Dermis blood vessel endothelial cell (primary cell): ENCODE measurements at regions not wholly inside any gene's neighbourhood (a gene's known extent, or its start where the extent isn't known, plus 50 kb on each side); places are given as distances from the start of the nearest gene placed in this dataset.
A peak's percentile ranks its signal among the peaks of the same experiment; 100 is the strongest.
"Not testable (repeated sequence)": the region's sequence is repeated elsewhere in the genome, so short reads cannot be mapped to it uniquely, and the experiment has no call there.

Experiments used
- DNase-seq: peaks from one replicate; pipeline ENCODE4 v3.0.0; 2010

DNA sequence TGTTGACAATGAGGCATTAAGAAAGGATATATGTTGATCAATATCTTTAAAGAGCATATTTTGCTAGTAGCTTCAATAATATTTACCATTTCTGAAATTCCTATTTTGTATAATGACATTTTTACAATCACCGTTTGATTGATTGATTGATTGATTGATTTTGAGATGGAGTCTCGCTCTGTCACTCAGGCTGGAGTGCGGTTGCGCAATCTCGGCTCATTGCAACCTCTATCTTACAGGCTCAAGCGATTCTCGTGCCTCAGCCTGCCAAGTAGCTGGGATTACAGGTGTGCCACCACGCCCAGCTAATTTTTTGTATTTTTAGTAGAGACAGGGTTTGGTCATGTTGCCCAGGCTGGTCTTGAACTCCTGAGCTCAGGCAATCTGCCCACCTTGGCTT, 150.9 kb upstream of the TEX13D start:
- not testable (repeated sequence) for DNase-seq

DNA sequence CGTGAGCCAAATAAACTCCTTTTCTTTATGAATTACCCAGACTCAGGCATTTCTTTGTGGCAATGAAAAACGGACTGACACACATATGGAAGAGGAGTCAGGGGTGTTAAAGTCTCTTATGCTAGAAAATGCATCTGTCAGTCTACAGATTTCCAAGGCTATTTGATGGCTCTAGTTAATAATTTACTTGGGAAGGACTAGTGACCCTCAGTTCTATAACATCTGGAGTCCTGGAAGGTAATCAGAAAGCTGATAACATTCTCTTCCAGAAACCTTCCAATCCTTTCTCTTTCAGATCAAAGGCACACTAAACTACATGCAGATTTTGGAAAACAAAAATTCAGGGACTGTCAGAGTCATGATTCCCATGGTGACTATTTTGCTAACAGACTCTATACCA, 142.0 kb upstream of the TEX13D start:
- DNase-seq = no peak

DNA sequence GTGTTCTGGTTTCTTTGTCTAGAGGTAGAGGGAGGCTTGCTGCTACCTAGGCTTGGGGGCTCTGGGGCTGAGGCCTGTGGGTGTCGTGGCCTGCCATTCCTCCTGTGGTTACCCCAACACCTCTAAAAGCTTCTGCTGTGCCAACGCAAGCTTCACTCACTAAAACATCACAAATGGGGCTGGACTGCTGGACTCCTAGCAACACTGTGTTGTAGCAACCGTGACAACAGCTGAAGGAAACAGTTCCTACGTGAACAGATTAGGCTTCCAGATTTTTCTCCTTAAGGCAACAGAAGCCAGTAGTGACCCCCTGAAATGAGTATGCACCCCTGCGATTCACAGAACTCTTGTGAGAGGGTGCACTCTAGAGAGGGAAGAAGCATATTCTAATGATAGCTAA, 138.3 kb upstream of the TEX13D start:
- no peak for DNase-seq

DNA sequence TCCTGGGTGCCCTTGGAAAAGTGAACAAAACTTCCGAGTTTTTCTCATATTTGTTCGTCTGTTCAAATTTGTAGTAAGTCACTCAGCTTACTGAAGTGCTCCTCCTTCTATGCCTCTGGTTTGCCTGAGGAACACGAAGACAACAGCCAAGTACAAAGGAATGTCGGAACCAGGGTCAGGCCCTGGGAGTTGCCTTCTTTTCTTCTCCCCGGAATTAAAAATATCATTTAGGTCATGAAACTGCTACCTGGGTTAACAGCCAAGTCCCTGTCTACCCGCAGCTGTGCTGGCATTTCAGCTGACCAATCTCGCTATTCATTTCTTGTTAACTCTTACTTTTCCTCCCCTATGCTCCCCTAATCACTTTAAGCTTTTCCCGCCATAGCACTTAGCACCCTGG, 137.6 kb upstream of the TEX13D start:
- no peak for DNase-seq

DNA sequence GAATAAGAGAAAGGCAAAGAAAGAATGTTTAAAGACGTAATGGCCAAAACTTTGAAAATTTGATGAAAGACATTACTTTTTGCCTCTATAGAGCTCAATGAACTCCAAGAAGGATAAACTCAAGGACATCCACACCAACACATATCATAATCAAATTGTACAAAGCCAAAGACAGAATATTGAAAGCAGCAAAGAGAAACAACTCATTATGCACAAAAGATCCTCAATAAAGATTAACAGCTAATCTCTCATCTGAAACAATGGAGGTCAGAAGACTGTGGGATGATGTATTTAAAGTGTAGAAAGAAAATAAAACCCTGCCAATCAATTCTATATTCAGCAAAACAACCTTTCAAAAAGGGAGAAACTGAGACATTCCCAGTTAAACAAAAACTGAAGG, 129.1 kb upstream of the TEX13D start:
- no peak for DNase-seq

DNA sequence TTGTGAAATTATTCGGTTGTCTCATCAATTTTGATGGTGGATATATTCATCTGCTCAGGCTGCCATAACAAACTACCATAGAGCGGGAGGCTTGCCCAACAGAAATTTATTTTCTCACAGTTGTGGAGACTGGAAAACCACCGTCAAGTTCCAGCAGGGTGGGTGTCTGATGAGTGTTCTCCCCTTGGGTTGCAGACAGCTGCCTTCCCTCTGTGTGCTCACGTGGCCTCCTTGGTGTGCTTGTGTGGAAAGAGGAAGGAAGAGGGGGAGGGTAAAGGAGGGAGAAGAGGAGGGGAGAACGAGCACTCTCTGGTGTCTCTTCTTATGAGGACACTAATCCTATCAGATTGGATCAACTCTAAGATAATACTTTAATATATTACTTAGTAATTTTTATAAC, 123.8 kb upstream of the TEX13D start:
- no peak for DNase-seq

DNA sequence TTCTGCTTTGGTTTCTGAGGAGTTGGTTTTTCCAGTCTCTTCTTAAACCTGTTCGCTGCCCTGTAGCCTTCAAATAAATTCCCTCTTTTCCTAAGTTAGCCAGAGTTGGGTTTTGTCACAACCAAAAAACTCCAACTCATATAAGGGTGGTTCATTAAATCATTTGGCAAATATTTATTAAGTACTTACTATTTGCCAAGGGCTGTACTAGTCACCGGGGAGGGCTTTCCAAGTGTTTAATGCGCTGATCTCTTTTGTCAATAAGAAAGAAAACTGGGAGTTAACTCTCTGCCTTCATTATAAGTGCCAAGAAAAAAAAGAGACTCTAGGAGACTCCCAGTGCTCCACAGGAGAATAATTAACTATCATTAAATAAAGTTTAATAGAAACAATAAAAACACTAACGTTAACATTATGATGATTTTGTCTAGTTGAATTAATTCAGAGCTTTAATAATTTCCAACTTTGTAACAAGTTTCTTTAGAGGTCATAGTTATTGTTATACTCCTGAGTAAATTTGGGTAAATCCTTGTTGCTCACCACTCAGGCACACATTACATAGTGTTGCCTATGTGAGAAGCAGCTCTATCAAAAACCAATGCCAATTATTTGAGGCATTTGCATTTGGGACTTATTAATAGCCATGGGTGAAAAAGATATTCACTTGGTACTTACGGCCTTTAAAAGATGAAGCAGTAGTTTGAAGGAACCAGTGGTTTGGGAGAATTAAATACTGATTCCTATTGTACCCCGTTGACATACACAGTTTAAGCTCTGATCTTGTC, 122.5 kb upstream of the TEX13D start:
- DNase-seq = no peak

DNA sequence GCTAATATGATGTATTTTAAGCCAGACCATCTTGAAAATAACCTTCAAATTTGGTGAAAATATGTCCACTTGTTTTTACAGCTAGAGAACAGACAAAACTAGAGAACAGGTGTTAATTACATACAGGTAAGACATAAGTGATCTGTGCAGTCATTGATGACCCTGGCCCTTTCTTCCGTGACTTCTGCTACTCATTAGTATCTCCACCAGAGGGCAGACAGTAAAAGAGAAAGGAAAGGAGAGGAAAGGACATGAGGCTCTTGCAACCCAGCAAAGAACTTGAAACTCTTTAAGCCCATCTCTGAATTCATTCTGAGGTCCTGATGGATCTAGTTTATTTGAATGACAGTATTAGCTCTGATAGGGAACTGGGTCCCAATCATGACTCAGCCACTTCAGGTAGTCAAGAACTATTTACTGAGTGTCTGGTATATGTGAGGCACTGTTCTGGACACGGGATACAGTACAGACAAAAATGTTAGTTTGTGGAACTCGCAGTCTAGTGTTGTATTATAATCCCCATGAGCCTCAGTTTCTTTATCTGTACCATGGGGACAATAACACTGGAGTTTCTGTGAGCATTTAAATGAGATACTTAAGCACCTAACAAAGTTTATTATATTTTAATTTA, 121.0 kb upstream of the TEX13D start:
- peak; percentile 33 for DNase-seq

DNA sequence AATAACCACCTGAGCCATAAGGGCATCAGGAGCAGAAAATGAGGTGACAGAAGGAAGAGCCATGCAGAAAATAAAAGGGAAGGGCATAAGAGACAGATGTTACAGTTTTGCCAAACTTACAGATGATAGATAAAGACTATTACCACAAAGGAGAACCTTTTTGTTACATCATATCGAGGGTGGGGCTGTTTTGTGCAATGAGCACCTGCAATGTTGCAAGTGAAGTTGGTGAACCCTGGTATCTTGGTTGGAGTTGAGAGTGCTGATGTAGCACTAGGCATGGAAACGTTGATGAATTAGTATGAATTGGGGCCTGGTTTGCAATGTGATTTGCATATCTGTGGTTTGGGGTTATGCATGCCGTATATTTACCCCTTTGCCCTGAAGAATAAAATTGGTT, 119.8 kb upstream of the TEX13D start:
- no peak for DNase-seq

DNA sequence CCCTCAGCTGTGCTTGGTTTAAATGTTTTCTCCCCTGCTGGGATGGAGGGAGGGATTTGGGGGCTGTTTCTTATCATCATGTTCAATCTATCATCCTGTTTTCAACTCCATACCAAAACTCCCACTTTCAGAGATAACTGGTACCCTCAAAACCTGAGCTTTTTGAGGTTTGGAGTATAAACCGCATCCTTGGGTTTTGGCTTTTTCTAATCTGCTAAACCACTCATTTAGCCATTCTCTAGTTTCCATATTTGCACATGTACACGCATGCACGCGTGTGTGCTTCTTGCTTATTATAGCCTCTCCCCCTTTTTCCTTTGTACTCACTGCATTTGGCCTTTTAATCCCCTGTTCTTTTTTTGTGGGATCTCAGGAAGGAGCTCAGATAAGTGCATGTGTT, 116.7 kb upstream of the TEX13D start:
- DNase-seq = no peak

DNA sequence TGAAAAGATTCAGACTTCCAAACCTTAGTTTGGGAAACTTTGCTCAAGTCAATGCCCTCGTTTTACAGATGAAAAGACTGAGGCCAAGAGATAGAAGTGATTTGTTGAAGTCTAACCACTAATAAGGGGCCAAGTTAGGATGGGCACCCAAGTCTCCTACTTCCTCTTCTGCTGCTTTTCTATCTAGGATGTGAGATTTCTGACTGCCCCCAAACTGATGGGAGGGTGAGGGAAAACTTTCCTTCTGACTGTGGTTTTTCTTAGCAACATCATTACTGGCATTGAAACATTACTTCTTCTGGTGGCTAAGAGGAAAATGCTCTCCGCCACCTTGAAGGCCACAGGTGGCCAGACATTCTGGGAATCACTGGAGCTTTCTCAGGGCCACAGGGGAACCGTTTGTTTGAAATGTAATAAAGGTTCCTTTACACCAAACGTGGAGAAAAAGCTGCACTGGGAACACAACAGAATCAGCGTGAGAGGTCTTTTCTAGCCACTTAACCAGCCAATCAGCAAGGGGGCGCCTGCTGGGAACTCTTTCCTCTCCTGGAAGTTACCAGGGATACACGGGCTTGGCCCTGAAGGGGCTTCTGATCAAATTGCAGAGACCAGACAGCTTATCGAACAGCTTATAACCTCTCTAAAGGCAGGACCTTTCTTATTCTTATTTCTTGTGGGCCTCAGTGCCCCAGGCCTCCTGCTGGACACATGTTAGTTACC, 115.9 kb upstream of the TEX13D start:
- no peak for DNase-seq

DNA sequence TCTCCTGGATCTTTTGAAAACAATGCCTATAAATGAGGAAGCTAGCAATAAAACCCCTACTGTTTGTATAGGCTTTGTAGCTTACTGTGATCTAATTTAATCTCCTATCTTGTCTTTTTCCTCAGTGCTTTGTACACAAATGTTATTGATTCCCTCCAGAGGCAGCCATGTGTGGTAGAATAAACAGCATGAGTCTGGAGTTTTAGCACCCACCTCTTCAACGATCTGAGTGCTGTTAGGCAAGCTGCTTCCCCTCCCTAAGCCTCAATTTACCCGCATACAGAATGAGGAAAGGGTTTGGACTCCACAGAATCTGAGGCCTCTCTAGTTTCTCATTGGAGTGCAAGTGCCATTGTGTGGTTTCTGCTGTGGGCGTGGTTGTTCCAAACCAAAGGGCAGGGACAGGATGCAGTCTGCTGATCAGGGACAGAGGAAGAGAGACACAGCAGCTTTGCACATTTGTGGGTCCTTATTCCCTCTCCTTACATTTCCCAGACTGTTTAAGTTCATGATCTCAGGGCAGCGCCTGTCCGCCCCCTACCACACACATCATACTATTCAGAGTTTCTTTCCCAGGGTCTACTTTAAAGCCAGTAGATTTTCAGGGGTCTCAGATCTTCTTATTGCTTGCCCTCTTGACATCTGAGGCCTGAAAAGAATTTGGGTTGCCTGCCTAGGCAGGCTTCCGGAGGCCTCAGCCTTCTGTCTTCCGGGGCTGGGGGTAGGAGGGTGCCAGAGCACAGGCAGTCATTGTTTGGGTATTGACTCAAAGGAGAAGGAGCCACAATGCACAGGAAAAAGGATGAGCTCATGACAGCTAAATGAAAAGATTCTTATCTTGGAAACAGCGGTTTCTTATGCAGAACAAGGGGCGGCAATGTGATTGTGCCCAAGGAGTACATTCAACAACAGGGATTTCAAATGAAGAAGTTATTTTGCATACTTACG, 114.9 kb upstream of the TEX13D start:
- peak; percentile 34 for DNase-seq

DNA sequence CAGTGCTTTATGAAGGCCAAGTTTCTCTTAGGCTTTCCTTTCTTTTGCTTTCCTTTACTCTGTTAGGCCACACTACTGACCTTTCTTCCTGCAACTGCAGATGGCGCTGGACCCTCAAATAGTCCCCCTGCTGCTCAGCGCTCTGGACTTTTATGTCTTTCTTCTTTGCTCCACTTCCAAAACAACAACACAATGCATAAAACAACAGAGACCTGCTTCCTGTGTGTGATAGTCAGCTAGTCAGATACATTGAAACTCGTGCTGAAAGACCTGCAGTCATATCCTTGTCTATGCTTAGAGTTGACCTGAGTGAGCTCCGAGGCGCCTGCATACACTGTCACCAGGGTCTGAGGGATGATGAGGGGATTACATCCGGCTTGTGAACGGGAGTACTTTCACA, 108.9 kb upstream of the TEX13D start:
- peak; percentile 1 for DNase-seq

DNA sequence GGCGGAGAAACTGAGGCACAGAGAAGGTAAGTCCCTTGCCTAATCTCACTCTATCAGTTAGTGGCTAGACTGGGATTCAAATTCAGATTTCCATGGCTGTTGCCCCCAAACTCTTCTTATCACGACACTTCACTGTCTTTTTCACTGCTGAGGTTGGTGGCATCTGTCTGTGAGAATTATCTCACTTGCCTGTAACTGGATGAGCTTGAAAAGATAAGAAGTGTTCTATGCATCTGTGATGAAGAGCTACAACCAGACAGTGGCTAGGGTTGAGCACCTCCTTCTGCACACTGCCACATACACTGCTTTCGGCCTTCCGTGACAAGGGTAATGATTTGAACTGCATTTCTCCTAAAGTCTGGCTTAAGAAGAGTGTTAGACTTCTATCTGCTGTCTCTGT, 107.9 kb upstream of the TEX13D start:
- DNase-seq = no peak

DNA sequence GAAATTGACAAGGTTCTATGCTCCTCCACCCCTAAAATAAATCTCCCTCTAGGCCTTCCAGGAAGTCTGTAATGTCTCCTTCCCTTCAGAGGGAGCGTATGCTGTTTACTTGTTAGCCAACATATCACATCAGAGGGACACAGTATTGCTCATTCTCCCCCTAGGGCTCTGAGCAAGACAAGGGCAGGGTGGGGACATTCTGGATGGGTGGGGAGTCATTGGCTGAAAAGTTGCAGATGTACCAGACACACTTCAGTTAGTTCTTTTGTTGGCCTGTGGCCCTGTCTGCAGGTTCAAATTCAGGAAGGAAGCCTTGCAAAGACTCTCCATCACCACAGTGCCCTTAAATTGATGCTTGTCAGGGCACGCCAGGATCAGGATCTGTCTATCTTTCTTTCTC, 106.3 kb upstream of the TEX13D start:
- no peak for DNase-seq

DNA sequence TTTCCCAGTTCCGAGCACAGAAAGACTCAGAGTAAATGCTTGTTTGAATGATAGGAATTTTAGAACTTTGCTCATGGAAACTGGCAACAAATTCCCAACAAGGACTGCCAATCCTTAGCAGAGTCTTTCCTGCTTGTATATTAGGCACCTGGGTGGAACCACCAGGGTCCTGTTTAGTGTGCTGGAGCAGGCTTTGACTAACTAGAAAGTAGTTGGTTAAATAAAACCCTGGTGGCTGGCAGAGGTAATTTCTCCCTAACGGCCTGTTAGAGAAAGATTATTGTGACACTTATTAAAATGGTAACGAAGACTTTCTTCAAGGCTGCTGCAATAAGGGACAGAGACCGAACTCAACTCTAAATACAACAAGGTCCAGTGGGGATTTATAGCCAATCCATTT, 103.6 kb upstream of the TEX13D start:
- DNase-seq = no peak

DNA sequence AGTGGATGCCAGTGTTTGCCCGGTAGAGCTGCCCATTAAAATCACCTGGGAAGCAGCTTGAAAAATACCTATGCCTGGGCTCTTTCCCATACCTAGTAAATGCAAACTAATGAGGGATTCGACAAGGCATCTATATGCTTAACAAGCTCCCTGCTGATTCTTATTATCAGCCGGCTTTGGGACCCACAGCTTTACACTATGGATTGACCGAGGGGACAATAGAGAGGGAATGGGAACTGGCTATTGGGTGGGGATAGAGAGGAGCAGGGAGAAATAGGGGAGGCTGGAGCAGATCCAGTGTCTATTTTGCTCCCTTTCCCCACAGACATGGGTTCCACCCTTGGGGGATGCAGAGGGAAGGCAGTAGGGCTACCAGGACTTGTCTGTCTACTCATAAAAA, 103.1 kb upstream of the TEX13D start:
- no peak for DNase-seq

DNA sequence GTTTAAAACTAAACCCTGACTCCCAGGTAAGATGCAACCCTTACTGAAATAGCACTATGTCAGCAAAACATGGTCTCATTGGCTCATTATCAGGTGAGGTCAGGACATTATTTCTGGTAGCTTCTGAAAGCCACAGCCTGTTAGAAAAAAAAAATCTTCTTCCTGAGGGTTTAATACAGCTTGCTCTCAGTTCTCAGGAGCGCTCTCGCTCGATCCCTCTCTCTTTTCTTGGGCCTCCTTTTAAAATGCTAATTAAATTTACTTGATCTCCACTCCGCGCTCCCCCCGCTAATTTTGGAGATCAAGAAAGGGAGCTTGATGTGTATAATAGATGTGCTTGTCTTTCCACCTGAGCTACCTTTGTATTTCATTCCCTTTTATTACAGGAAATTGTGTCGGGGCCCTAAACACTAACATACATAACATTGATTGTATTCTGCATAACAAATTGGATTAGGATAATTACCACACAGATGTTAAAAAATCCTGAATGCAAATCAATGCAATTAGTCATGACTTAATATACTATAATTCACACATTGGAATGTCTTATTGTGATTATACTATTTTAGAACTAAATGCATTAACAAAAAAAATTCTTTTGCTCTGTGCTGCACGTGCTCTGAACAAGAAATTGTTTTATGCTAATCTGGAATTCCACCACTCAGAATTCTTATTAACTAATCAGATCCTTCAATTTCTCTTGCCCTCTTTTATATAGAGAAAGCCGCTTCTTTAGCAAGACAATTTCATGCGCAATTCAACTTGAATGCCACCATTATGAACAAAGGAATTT, 101.6 kb upstream of the TEX13D start:
- DNase-seq = no peak

DNA sequence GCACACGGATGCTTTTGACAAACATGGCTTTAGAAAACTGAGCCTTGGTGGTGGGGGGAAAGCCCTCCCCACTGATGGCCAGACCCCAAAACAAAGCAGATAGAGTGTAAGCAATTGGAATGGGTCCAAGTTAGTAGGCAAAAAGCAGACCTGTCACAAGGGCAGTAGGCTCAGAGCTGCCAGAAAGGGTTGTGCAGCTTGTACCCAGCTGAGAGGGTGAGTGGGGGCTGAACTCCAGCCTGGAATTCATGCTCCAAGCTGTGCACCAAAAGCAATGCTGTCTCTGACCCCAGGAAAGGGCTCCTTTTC, 101.1 kb upstream of the TEX13D start:
- DNase-seq = no peak

DNA sequence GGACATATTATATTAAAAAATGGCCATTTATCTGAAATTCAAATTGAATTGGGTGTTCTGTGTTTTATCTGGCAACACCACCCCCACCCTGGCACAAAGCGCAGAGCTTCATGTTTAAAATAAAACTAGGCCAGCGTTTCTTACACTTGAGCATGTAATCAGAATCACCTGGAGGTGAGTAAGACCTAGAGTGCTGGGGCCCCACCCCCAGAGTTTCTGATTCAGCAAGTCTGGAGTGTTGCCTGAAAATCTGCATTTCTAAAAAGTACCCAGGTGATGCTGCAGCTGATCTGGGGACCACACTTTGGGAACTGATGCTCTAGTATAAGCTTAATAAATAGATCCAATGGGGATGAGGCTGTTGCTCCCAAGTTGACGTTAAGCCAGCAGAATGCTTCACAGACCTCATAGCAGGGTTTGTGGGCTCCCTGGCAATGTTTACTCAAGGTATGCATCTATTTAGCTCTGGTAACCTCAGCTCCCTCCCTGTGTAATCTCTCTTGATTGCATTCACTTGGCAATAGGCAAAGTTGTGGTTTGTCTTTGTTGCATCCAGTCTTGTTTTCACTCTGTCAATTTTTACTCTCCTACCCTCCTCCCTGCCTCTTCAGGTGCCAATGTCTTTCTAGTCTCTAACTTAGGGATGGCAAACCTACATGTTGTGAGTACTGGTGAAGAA, 99.8 kb upstream of the TEX13D start:
- DNase-seq = no peak

DNA sequence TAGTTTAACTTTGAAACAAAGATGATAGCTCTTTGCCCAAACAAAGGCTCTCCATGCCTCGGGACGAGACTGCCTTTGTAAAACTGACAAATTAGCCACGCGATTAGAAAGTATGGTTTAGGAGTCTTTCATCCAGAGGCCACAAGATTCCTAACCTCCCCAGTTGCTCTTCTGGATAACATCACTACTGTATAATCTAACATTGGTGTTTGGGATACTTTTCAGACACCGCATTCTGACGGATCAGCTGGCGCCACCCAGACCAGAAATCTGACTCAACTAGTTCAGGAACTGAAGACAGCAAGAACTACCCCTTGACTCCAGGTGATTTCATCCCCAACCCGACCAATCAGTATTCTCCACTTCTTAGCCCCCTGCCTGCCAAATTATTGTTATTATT, 98.1 kb upstream of the TEX13D start:
- DNase-seq = no peak

DNA sequence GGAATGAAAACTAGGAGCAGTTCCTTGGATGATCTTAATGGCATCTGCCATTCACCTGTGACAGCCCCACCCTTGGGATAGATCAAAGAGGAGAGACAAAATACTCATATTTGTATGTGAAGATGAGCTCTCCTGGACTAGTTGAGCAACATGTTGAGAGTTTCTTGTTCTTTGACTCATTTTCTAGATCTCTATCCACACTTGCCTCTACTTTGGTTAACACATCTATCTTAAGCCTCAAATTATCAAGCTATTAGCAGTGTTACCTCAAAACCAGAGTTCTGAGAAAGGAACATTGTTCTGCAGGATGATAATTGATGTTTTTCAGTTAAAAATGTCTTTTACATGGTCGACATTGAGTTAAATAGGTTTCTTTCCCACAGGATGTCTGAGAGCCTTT, 94.2 kb upstream of the TEX13D start:
- no peak for DNase-seq
